Right atrium auricular region (tissue), 2 donors: ENCODE measurements at regions not wholly inside any gene's neighbourhood (a gene's known extent, or its start where the extent isn't known, plus 50 kb on each side); places are given as distances from the start of the nearest gene placed in this dataset.
A peak's percentile ranks its signal among the peaks of the same experiment; 100 is the strongest.

Experiments used
- DNase-seq: peaks from one replicate; pipeline ENCODE4 v3.0.0-alpha.2; 2019; ENCODE audit warnings: low spot score
- H3K27ac ChIP-seq, 2 donors: fragments of 200-600 bp; sonication (generic); 1 replicate in 1 of 2; 2 replicates in 1 of 2; pipeline ENCODE4 v1.5.1; 2016 to 2019
- H3K27me3 ChIP-seq, 2 donors: fragments of 200-600 bp; sonication (generic); one replicate each; pipeline versions ENCODE4 v1.5.1 to v1.6.0; 2017 to 2019
- H3K36me3 ChIP-seq: fragments of 200-600 bp; sonication (generic); one replicate; pipeline ENCODE4 v1.5.1; 2016
- H3K4me1 ChIP-seq, 2 donors: fragments of 200-600 bp; sonication (generic); one replicate each; pipeline versions ENCODE4 v1.5.1 to v1.6.0; 2017 to 2019
- H3K4me3 ChIP-seq, 2 donors: fragments of 200-600 bp; sonication (generic); 1 replicate in 1 of 2; 2 replicates in 1 of 2; pipeline ENCODE4 v1.5.1; 2017 to 2019; ENCODE audit warnings: mild to moderate bottlenecking in 1 of 2, moderate library complexity in 1 of 2
- H3K9me3 ChIP-seq, 2 donors: fragments of 200-600 bp; sonication (generic); one replicate each; pipeline ENCODE4 v1.5.1; 2019
- CTCF ChIP-seq, 2 donors: fragments of 200-600 bp; sonication (generic); IDR thresholded peaks; one replicate each; pipeline ENCODE4 v1.5.1; 2019; ENCODE audit warnings: antibody characterized with exemption in 2 of 2

- Histone ChIP-seq H3K27ac (peak overlapping the region in 1 of 2 donors; percentile 66), H3K36me3 (no peaks in the 10 kb centered on the region), H3K9me3 (peaks cover 0 to 21% of the 10 kb centered on the region in 2 donors), H3K4me3 (no peak overlapping the region), H3K4me1 (peaks cover 0 to 14% of the 10 kb centered on the region in 2 donors), H3K27me3 (no peaks in the 10 kb centered on the region)
- DNase-seq: no peak
- no peak for TF ChIP-seq CTCF (IDR thresholded peaks at IDR 0.05)
Measured at GRCh38 chr11:97738751-97739150, 1282.0 kb upstream of the CNTN5 start.

DNA sequence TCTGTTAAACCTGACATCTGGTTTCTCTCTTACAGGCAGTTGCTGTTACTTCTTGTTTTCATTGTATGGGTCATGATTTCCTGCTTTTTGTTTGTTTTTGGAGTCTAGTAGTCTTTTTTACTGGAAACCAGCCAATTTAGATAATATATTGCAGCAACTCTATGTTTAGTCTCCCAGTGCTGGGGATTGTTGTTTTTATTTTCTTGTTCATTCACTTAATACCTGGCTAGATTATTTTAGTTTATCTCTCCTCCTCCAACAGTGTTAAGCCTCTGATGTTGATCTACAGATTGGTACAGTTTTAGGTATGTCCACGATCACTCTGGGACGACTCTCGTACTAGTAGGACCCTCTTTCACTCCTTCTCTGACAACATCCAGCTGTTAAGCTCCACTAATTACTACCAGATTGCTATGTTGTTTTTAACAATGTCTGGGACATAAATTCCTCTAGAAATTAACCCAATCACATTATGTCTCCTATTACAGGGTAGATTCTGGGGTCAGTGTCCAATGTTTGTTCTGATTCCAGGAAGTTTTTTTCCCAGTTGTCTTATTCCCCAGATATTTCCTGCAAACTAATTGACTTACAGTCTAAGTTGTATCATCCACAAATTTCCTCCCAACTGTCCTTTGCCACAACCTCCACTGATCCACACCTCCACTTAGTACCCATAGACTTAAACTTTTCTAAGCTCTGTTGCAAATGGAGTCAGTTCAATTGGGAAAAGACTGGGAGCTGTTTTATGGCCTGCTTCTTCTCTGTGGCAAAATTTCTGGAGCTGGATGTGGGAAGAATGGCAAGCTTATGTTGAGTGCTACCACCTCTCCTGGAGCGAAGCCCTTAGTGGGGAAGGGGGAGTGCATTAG, 1280.6 kb upstream of the CNTN5 start:
- peak overlapping the region in 1 of 2 donors; percentile 66 for H3K27ac ChIP-seq
- DNase-seq: no peak
- no peaks in the 10 kb centered on the region for H3K27me3 ChIP-seq
- peaks cover 0 to 14% of the 10 kb centered on the region in 2 donors for H3K4me1 ChIP-seq
- H3K4me3 ChIP-seq: no peak overlapping the region
- no peaks in the 10 kb centered on the region for H3K36me3 ChIP-seq
- peaks cover 0 to 21% of the 10 kb centered on the region in 2 donors for H3K9me3 ChIP-seq
- no peak for TF ChIP-seq CTCF (IDR thresholded peaks at IDR 0.05)

GRCh38 chr11:97740801-97741151, 1280.0 kb upstream of the CNTN5 start:
- peak overlapping the region in 1 of 2 donors; percentile 66 for H3K27ac ChIP-seq

GRCh38 chr11:97742717-97743116, 1278.0 kb upstream of the CNTN5 start:
- Histone ChIP-seq H3K27ac (no peak overlapping the region), H3K9me3 (no peaks in the 10 kb centered on the region), H3K36me3 (no peaks in the 10 kb centered on the region), H3K4me3 (no peak overlapping the region), H3K27me3 (no peaks in the 10 kb centered on the region), H3K4me1 (peaks cover 0 to 14% of the 10 kb centered on the region in 2 donors)
- DNase-seq: no peak
- no peak for TF ChIP-seq CTCF (IDR thresholded peaks at IDR 0.05)

More at GRCh38 chr11:97740801-97741151, 1280.0 kb upstream of the CNTN5 start:
- Histone ChIP-seq H3K9me3 (peaks cover 0 to 16% of the 10 kb centered on the region in 2 donors), H3K4me3 (no peak overlapping the region), H3K27me3 (no peaks in the 10 kb centered on the region), H3K36me3 (no peaks in the 10 kb centered on the region), H3K4me1 (peaks cover 0 to 14% of the 10 kb centered on the region in 2 donors)
- no peak for TF ChIP-seq CTCF (IDR thresholded peaks at IDR 0.05)
- no peak for DNase-seq

DNA sequence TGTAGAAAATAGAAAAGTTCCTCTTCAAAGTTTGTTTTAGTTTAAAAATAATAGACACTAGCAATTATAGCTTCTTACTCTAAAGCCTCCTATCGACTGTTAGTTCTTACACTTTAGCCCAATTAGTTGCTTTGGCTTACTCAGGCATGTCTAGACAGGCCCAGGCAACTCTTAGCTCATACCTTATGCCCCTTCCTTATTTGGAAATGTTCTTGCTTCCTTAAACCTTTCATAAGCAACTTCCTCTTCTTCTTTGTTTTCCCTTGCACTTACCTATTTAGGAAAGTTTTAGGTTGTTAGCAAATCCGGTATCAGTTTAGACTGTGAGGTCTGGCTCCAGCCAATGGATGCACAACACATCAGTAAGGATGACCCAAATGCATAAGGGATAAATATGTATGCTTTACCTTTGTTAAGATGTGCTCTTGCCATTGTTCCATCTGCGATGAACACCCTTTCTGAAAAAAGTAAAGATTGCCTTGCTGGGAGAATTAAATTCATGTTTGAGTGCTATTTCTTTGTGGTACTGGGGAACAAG, 1277.5 kb upstream of the CNTN5 start:
- H3K27me3 ChIP-seq: no peaks in the 10 kb centered on the region
- H3K9me3 ChIP-seq: no peaks in the 10 kb centered on the region
- no peak overlapping the region for H3K27ac ChIP-seq
- DNase-seq: no peak
- H3K36me3 ChIP-seq: no peaks in the 10 kb centered on the region
- TF ChIP-seq CTCF (IDR thresholded peaks at IDR 0.05): no peak
- peaks cover 0 to 14% of the 10 kb centered on the region in 2 donors for H3K4me1 ChIP-seq
- no peak overlapping the region for H3K4me3 ChIP-seq
